Colon (tissue), 2 donors: ENCODE measurements at regions not wholly inside any gene's neighbourhood (a gene's known extent, or its start where the extent isn't known, plus 50 kb on each side); places are given as distances from the start of the nearest gene placed in this dataset.
"Not testable (repeated sequence)": the region's sequence is repeated elsewhere in the genome, so short reads cannot be mapped to it uniquely, and the experiment has no call there.

ENCODE experiments used
- FAIRE-seq: peaks from 2 replicates; lab custom pipeline; 2012; peaks lifted over from hg19 to GRCh38; lab: Jason Lieb, UNC
- donor health status: control.
- donor health status: control.

DNA sequence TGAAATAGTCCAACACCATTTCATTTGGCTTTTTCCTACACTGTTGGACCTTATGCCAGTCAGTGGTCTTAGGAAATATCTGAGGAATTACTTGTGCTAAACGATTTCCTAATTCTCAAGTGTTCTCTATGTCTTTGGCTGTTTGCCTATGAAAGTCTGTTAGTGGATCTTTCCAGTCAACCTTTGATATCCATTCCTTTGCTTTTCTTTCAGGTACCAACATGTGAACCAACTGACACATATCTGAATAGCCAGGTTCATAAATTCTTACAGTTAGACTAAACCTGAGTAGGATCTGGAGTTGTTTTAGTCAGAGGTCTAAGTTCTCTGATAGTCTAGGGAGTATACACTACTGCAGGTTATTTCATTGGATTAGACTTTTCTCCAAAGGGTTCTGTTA is 343.5 kb upstream of the LRRC3B start:
- FAIRE-seq = no peak

DNA sequence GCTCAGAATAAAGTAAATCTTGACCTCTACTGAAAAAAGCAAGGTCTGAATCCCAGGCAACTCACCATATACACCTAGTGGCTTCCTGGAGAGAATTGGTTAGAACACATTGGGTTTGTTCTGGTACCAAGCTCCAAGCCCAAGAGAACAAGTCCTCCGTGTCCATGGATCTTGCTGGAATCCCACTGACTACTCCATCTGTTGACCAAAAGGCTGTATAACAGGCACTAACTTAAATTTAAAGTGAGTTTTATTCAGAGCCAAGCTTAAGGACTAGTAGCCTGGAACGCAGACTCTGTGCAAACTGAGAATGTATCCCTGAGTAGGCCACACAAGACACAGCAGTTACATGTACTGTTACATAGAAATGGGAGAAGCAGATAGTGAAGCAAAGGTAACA is 342.1 kb upstream of the LRRC3B start:
- FAIRE-seq = no peak

DNA sequence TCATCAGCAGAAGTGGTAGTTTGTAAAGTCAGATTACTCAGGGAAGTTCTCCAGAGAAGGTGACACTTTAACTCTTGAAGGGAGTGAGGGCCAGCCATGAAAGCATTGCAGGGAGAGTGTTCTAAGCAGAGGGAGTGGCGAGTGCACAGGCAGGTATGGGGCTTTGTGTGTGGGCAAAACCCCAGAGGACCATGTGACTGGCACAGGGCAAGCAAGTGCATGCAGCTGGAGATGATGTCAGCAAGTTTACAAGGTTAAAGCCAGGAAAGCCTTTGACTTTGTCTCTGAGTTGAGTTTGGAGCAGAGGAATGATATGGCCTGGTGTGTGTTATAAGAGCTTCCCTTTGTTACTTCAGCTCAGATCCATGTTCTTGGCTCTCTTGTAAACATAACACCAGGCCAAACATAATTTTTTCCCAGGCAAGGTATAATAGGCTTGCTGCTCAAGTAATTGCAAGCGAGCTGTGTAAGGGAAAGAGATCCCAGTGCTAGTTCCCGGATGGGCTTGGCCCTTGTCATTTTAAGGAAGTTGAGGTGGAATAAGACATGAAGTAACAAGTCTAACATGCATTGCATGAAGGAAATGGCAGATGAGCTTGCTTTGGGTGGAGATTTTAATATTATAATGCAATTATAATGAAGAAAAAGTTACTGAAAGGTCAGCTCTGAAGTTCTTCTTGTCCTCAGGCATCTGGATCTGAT is 341.1 kb upstream of the LRRC3B start:
- no peak for FAIRE-seq

DNA sequence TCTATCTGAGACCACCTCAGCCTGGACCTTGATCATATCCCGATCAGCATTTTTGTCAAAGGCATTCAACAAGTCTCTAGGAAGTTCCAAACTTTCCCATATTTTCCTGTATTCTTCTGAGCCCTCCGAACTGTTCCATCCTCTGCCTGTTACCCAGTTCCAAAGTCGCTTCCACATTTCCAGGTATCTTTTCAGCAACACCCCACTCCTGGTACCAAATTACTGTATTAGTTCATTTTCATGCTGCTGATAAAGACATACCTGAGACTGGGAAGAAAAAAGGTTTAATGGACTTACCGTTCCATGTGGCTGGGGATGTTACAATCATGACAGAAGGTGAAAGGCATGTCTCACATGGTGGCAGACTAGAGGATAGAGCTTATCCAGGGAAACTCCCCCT is 338.1 kb upstream of the LRRC3B start:
- FAIRE-seq = not testable (repeated sequence)

DNA sequence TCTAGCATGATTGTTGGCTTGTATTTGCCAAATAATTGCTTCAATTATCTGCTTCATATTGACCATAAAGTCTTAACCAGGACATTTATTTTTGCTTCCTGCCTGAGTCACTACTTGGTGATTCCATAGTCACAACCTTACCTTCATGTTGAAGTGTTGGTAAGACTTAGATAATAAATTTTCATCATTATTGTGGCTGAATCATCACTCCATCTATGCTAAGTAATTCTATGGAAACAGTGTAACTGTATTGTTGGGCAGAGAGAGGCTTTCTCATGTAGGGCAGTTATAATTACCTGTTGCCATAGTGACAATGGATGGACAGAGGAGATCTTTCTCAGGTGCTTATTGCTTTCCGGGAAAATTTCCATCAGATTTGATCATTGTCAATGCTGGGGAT is 330.7 kb upstream of the LRRC3B start:
- FAIRE-seq = no peak

DNA sequence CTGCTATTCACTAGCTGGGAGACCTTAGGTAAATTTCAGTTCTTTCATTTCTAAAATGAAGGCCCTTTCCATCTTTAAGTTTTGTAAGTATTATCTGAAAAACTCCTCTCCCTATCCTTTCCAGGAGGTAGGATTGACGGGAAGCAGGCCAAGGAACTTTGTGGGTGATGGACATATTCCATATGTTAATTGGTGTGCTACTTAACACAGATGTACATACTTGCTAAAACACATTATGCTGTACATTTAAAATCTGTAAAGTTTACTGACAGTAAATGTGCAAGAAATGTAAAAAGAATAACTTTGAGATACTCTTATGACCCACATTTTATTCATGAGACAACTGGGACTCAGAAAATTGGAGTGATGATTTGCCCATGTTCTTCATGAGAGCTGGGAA is 329.8 kb upstream of the LRRC3B start:
- FAIRE-seq = no peak

DNA sequence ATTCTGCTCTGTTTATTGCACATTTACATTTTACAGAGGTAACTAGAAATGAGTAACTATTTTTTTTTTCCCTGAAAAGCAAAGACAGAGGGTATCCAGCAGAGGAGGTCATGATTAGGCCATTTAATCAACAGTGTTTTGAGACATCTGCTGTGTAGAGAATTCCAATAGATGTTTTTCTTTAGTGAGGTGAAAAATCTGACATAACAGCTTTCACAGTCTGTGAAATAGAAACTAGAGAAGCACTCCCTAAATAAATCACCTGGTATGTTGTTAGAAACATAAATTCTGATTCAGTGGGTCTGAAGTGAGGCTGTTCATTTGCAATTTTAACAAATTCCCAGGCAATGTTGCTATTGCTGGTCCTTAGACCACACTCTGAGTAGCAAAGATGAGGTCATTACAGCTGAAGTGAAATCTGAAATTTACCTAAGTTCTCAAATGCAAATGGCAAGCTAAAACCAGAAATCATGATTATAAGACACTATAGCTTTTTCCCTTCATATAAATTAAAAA is 329.2 kb upstream of the LRRC3B start:
- FAIRE-seq = no peak

DNA sequence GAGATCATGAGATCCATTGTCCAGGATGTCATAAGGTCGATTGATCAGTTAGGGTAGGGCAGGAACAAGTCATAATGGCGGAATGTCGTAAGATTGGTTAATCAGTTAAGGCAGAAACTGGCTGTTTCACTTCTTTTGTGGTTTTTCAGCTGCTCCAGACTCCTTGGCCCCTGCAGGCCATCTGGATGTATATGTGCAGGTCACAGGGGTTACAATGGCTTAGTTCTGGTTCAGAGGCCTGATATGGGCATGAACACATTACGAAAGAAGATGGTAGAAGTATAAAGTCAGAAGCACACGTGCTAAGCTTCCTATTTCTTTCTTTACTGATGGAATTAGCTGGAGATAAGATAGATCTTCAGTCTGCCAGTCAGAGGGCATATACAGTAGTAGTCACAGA is 315.4 kb upstream of the LRRC3B start:
- FAIRE-seq = no peak

DNA sequence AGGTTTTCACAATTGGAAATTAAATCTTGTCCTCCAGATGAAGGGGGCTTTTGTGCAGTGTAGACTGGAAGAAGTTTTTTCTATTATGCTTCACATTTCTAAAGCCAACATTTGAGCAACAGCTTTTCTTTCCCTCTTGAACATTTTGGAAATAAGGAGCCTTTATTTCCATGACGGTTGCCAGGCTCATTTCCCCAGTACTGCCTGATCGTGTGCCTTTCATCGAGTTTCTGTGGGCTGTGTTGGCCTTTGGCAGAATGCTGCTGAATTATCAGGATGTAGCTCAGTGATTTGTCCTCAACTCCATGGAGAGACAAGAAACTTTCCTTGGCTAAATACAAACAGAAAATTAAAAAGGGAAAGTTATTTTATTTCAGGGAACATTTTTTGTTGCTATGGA is 314.8 kb upstream of the LRRC3B start:
- no peak for FAIRE-seq

DNA sequence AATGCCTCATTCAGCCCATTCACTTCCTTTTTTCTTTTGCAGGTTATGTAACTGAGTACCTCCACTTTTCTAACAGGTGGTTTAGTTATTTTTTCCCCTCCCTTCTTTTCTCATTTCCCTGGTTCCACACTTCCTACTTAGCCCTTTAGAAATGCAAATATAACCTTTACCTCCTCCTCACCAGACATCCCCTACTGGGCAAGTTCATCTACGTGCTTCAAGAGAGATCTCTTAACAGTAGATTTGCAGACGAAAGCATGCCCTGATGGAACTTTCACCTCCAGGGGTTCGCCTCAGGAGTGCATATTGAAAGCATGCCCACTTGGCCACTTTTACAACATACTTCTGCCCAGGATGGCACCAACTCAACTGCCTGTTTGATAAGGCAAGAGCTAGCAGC is 314.1 kb upstream of the LRRC3B start:
- no peak for FAIRE-seq

DNA sequence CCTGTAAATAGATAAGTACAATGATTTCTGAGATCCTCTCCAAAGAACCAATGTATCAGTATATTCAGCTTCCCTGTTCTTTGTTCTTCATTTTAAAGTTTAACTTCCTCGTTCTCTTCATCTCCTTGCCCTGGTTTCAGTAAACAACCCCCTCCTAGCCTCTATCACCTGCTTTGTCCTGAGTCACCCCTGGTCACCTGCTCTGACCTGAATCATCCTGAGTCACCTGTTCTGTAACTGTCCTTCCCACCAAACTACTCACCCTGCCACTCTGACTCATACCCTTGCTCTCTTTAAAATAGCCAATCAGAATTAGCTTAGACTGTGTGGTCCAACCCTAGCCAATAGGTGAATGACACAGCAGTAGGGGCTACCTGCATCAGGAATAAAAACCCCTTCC is 313.0 kb upstream of the LRRC3B start:
- FAIRE-seq = not testable (repeated sequence)

DNA sequence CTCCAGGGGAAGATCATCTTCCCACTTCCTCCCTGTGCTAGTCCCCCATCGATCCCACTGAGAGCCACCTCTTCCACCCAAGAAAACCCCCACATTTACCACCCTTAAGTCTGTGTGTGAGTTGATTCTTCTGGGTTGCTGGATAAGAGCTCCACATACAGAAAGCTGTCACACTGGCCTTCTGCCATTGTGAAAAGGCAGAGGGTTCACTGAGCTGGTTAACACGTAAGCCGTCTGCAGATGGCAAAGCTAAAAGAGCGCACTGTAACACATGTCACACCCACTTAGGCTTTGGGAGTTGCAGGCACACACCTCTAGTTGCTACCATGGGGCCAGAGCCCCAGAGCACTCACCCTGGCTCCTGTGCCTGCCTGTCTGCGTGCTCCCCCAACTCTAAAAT is 309.8 kb upstream of the LRRC3B start:
- no peak for FAIRE-seq

DNA sequence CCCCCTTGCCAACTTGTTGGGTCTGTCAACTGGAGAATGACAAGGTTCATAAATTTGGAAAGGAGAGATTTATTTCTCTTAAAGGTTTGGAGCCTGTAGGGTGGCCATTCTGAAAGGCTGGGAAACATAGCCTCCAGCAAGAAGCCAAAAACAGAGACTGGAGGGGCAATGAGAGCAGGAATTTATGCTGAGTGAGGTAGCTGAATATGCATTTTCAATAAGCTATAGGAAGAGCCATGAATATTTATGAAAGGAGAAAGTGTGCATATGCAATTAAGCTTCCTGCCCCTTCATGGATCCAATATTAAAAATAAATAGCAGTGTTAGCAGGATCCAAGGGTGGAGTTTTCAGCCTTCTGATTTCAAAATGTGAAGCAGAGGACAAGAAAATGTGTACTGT is 306.1 kb upstream of the LRRC3B start:
- no peak for FAIRE-seq

DNA sequence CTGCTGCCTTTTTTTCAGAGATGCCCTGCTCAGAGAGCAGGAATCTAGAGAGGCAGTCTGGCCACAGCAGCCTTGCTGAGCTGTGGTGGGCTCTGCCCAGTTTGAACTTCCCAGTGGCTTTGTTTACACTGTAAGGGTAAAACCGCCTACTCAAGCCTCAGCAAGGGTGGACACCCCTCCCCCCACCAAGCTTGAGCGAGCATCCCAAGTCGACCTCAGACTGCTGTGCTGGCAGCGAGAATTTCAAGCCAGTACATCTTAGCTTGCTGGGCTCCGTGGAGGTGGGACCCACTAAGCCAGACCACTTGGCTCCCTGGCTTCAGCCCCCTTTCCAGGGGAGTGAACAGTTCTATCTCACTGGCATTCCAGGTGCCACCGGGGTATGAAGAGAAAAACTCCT is 298.8 kb upstream of the LRRC3B start:
- not testable (repeated sequence) for FAIRE-seq

DNA sequence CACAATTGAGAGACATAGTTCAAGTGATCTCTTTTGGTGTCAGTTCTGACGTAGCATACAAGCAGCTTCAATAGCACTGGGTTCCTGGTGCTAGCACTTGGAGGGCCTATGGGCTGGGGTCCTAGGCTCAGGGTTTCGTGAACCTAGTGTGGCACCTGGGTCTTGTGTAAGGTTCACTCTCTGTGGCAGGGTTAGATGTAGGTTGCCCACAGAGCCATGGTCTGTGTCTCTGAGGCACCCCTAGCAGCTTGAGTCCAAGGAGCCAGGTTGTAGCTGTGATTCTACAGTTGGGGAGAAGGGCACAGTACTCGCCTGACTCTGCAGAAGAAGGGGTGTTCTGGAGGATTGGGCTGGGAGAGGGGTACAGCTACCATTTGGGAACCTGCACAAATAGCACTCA is 282.6 kb upstream of the LRRC3B start:
- no peak for FAIRE-seq

DNA sequence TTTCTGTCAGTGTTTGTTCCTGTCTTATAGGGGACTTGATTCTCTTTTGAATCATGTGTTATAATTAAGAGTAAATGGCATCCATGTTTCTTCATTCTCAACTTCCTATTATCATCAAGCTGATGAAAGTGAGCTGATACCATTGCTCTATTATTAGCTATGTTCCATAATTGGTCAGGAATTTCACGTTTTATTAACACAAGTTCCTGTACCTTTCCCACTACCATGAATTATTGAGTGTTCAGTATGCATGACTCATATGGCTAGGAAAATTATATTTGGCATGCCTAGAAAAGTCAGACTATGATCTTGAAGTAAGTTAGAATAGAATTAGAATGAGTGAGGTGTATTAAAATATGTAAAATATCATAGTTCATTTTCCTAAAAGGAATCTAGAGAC is 278.9 kb upstream of the LRRC3B start:
- no peak for FAIRE-seq

DNA sequence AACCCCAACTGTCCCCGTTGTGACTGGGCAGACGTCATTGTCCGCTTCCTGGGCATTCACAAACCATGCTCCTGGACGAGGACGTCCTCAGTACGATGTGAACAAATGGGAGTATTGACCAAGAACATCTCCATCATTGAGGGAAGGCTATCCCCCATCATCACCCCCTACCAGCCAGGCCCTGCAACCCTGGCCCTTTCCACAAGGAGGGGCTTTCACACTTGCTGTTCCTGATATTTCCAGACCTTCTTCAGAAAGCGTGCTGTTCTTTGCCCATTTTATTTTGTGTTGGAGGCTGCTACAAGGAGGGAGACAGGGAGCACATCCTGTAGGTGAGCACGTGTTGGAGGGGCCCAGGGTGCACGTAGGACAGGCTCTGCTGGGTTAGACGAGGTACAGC is 277.0 kb upstream of the LRRC3B start:
- FAIRE-seq = no peak

DNA sequence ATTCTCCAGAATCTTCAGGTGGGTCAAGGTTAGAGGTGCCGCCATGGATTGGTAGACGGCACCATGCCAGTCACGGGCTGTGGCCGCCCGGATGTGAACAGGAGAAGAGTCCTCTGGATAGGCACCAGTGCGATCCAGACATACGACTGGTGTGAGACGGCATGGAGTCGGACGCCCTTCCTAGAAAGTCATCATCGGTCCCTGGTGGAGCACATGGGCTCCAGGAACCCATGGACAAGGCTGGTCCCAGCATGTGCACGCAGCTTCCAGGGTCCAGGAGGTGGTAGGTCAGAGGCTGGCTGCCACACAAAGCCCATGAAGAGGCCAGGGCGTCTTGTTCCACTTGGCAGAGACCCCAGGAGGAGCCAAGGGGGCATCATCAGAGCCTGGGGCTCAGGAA is 276.1 kb upstream of the LRRC3B start:
- no peak for FAIRE-seq

DNA sequence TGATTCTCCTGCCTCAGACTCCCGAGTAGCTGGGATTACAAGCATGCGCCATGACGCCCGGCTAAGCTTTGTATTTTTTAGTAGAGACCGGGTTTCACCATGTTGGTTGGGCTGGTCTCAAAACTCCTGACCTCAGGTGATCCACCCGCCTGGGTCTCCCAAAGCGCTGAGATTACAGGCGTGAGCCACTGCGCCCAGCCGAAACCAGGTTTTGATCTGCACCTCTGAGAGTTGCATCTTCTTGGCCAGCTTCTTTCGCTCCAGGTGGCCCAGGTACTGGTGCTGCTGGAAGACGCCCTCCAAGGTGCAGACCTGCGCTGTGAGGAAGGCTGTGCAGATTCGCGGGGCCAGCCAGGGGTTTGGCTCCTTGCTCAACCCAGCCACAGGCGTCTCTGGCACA is 275.4 kb upstream of the LRRC3B start:
- FAIRE-seq = no peak

DNA sequence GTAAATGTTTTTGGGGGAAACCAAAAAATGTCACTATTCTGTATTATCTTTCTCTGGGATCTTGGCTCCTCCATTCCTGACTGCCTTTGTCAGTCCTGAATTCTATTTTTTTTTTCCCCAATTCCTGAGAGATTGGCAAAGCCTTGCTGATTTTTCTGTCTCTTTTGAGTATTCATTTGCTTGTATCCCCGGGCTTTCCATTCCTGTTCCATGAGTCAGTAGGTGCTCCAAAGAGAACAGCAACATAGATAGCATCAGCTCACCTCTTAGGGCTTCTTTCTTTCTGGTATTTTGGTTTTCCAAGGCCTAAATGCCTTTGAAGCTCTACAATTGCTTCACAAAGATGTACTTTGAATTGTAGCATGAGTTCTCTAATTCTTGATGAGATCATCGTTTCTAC is 271.7 kb upstream of the LRRC3B start:
- no peak for FAIRE-seq

DNA sequence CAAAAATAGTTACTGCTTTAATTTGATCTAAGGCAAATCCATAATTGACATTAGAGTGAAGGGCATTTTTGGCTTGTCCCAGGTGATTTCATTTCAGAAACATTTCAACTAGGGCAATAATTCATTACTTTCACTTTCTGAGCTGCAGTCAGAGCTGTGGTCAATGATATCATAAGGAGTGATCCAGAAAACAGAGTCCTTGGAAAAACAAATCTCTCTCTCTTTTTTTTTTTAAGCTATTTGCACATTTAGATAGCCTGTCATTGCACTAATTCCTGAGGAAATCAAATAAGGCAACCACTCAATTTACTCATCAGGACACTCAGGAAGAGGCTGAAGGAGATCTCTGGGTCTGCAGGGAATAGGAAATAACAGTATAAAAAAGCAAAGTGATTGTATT is 269.5 kb upstream of the LRRC3B start:
- no peak for FAIRE-seq

DNA sequence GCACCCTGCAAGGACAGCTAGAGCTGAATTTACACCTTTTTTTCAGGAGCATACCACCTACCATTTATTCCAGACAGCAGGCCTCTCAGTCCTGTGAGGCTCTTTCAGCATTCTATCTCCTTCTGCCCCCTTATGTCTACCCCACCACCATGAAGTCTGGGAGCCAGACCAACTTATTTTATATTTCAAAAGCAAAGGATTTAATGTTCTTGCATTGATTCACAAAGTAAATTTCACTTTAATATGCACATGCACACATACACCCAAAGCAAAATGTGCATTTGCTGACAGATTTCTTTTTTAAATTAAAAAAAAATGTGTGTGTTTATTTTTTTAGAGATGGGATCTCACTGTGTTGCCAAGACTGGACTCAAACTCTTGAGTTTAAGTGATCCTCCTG is 264.2 kb upstream of the LRRC3B start:
- FAIRE-seq = no peak

DNA sequence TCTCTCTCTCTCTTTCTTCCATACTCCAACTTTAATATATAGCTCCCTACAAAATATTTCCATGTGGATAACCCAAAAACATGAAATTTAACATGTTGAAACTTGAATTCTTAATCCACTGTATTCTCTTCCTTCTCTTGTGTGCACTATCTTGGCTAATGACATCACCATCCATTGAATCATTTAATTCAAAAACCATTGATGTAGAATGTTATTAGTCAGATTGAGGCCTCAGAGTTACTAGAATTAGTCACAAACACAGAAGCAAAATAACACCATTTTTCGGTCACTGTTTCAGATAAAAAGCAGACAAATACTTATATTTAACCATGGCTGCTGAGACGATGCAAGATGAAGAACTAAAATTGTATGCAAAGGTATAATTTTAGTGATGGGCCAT is 256.9 kb upstream of the LRRC3B start:
- no peak for FAIRE-seq

DNA sequence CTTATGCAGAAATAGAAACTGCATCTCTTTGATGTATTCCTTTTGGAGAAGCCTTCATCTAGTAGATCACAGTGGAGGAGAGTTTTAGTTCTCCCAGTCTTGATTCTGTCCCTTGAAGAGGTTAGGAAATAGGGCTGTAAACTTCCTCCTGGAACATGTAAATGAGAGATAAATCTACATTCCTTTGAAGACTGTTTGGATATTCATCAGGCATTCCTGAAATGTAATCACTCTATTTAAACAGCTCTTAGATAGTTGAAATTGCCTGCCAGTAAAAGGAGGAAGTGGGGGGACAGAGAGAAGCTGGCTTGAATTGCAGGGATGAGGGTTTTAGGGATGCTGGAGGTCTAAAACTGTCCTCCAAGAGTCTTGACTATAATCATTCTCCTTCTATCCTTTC is 254.3 kb upstream of the LRRC3B start:
- FAIRE-seq = no peak

DNA sequence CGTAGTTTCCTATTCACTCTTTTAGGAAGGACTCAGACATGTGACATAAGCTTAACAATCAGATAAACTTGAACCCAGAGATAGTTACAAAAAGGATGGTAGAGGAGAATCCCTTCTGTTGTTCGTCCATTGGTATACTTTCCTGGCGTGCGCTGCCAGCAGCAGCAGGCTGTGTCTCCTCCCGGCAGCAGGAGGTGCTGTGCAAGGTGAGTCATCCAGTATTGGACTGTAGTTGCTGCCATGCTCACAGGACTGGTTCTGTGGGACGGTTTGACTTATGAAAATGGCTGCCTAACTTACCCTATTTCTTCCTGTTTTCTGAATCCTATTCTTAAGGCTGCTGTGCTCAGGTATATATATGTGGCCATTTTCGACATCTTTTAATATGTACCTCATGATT is 253.4 kb upstream of the LRRC3B start:
- no peak for FAIRE-seq
